ENCODE measurements at regions not wholly inside any gene's neighbourhood (a gene's known extent, or its start where the extent isn't known, plus 50 kb on each side); places are given as distances from the start of the nearest gene placed in this dataset.
"Not testable (repeated sequence)": the region's sequence is repeated elsewhere in the genome, so short reads cannot be mapped to it uniquely, and the experiment has no call there.

DNA sequence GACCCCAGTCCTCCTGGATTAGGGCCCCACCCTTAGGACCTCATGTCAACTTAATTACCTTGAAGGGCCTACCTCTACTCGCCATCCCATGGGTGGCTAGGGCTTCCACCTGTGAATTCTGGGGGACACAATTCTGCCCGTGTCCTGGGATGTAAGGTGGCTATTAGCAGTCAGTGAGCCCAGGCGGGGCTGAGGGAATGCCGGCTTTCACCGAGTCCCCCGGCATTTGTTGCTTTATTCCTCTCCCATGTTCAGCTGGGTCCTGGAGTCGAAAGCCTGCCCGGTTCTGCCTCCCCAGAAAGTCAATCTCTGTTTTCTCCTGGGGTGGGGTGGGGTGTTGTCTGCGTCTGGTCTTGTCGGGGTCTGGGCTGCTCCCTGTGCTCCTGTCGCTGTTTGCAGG lies 125.6 kb downstream of the GLRX3 start:
- no peak for DNase-seq (ENCODE audit: low read depth)

GRCh38 chr10:130263289-130263688 lies 127.1 kb downstream of the GLRX3 start:
- no peak for DNase-seq (ENCODE audit: low read depth)

- DNase-seq (ENCODE audit: low read depth), result no peak
Measured at GRCh38 chr10:130265542-130265941, 129.4 kb downstream of the GLRX3 start.

DNA sequence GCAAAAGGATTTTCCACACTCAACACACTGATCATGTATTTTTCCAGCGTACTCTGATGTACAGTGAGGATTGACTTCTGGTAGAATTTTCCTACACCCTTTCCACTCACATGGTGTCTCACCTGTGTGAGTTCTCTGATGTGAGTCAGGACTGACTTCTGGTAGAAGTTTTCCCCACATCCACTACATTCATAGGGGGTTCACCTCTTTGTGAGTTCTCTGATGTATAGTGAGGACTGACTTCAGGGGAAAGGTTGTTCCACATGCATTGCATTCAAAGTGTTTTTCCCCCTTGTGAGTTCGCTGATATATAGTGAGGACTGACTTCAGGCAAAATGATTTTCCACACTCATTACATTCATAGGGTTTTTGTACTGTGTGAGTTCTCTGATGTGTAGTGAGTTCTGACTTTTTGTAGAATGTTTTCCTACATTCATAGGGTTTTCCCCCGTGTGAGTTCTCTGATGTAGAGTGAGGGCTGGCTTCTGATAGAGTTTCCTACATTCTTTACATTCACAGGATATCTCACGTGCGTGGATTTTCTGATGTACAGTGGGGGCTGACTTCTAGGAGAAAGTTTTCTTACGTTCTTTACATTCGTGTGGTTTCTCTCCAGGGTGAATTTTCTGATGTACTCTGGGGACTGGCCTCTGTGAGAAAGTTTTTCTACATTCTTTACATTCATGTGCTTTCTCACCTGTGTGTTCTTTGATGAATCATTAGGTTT lies 146.5 kb downstream of the GLRX3 start:
- peak; percentile 0 for DNase-seq (ENCODE audit: low read depth)

DNA sequence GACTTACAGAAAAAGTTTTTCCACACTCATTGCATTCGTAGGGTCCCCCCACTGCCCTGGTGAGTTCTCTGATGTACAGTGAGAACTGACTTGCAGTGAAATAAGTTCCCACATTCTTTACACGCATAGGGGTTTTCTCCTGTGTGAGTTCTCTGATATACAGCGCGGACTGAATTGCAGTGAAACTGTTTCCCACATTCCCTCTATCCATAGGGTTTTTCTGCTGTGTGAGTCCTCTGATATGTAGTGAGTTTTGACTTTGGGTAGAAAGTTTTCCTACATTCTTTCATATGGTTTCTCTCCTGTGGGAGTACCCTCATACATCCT lies 147.0 kb downstream of the GLRX3 start:
- DNase-seq (ENCODE audit: low read depth), result no peak

- not testable (repeated sequence) for DNase-seq (ENCODE audit: low read depth)
Measured at GRCh38 chr10:130295761-130296160, 159.6 kb downstream of the GLRX3 start.

DNA sequence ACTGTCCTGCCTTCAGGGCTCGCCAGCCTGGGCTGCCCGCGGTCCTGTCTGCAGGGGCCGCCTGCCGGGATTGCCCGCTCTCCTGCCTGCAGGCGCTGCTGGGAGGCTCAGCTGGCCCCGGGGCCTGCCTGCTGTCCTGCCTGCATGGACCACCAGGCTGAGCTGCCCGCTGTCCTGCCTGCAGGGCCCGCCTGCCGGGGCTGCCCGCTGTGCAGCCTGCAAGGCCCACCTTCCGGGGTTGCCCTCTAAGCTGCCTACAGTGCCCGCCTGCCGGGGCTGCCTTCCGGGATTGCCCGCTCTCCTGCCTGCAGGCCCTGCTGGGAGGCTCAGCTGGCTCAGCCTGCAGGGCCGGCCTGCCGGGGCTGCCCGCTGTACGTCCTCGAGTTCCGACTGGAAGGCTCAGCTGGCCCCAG lies 164.4 kb downstream of the GLRX3 start:
- peak; percentile 22 for DNase-seq (ENCODE audit: low read depth)

DNA sequence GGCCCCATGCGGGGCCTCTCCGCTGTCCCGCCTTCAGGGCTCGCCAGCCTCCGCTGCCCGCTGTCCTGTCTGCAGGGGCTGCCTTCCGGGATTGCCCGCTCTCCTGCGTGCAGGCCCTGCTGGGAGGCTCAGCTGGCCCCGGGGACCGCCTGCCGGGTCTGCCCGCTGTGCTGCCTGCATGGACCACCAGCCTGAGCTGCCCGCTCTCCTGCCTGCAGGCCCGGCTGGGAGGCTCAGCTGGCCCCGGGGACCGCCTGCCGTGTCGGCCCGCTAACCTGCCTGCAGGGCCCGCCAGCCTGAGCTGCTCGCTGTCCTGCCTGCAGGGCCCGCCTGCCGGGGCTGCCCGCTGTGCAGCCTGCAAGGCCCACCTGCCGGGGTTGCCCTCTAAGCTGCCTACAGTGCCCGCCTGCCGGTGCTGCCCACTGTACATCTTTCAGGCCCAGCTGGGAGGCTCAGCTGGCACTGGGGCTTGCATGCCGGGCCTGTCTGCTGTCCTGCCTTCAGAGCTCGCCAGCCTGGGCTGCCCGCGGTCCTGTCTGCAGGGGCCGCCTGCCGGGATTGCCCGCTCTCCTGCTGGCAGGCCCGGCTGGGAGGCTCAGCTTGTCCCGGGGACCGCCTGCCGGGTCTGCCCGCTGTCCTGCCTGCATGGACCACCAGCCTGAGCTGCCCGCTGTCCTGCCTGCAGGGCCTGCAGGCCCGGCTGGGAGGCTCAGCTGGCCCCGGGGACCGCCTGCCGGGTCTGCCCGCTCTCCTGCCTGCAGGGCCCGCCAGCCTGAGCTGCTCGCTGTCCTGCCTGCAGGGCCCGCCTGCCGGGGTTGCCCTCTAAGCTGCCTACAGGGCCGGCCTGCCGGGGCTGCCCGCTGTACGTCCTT lies 165.1 kb downstream of the GLRX3 start:
- DNase-seq (ENCODE audit: low read depth), result peak; percentile 41

GRCh38 chr10:130326954-130327353 lies 190.8 kb downstream of the GLRX3 start:
- DNase-seq (ENCODE audit: low read depth), result no peak

DNA sequence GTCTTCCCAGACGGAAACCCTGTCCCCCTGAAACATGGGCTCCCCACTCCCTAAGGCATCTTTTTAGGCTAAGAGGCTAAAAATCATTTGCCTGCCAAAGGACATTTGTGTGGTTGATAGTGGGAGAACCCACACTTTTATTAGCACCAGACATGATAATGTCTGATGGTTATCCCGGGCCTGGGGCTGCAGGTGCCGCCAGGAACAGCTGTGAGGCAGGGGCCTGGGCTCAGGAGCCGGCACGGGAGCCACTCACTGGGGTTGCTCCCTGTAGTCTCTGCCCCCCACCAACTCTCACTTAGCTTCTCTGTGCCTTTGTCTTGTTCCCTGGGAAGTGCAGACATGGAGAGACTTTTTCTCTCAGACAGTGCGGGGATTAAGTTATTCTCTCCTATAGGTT lies 193.6 kb downstream of the GLRX3 start:
- no peak for DNase-seq (ENCODE audit: low read depth)

GRCh38 chr10:130333185-130333584 lies 197.0 kb downstream of the GLRX3 start:
- DNase-seq (ENCODE audit: low read depth), result no peak

- no peak for DNase-seq (ENCODE audit: low read depth)
Measured at GRCh38 chr10:130335336-130335735, 199.1 kb downstream of the GLRX3 start.

GRCh38 chr10:130336617-130337304 lies 200.6 kb downstream of the GLRX3 start:
- DNase-seq (ENCODE audit: low read depth), result no peak

GRCh38 chr10:130337305-130337640 lies 201.1 kb downstream of the GLRX3 start:
- no peak for DNase-seq (ENCODE audit: low read depth)

GRCh38 chr10:130337696-130338635 lies 201.8 kb downstream of the GLRX3 start:
- DNase-seq (ENCODE audit: low read depth), result no peak

GRCh38 chr10:130338636-130339024 lies 202.4 kb downstream of the GLRX3 start:
- DNase-seq (ENCODE audit: low read depth), result no peak

DNA sequence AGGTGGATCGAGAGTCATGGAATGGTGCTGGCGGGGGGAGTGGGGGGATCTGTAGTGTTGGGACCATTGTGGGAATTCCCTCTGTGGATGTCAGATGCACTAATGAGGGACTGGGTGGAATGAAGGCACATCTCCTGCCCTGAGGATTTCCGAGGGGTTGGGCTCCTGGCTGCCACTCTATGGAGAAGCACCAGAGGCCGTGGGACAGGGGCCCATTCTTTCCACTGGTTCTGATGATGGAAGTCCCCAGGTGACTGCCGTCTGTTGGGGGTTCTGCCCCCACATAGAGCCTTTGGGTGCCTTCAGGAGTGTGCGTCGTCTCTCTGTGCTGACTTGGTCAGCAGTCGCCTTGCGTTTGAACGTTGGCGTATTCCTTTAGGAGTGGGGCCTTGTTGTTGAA lies 202.9 kb downstream of the GLRX3 start:
- no peak for DNase-seq (ENCODE audit: low read depth)

GRCh38 chr10:130339911-130340310 lies 203.7 kb downstream of the GLRX3 start:
- no peak for DNase-seq (ENCODE audit: low read depth)

- no peak for DNase-seq (ENCODE audit: low read depth)
Measured at GRCh38 chr10:130340816-130341215, 204.6 kb downstream of the GLRX3 start.

DNA sequence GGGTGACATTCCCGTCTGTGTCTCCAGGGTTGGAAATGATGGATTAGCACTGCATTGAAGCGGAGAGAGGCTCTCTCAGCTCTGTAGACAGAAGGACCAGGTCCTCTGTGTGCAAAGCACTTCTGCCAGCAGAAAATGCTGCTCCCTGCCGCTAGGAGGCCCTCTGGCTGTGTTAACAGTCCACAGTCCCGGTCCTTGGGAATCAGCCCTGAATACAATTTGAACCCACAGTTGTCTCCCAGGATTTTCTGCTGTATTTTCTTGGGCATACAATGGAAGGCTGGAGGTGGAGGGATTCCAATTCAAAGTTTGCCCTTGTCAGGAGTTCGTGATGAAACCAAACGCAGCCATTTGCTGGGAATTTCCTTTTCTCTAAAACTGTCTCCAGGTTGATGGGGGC lies 205.2 kb downstream of the GLRX3 start:
- DNase-seq (ENCODE audit: low read depth), result no peak

DNA sequence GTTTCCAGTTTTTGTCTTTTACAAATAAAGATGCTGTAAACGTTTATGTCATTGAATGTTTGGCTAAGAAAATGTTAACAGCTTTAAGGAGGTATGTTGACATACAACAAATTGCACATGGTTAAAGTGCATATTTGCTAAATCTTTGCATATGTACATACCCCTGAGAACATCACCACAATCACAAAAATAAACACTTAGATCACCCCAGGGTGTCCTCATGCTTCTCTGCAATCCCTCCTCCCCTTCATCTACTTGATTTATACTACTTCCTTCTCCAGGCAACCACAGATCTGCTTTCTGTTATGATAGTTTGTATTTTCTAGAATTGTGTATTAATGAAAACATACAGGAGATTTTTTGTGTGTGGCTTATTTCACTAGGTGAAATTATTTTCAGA lies 209.5 kb downstream of the GLRX3 start:
- DNase-seq (ENCODE audit: low read depth), result no peak

DNA sequence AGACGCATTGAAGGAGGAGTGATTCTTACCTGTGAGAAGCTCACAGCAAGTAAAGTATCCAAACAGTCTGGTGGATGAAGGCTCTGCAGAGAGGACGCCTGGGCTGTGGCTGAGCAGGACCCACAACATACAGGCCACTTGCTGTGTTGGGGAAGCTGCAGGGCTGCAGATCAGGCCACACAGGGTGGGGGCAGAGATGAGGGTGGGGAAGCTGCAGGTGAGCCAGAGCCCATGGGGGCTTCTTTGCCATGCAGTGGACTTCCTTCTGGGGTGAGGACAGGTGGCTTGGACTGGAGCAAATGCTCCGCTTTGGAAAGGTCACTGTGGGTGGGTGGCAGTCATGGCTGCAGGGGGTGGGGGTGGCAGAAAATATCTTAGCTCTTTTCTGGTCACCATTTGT lies 214.8 kb downstream of the GLRX3 start:
- no peak for DNase-seq (ENCODE audit: low read depth)

All from amniotic epithelial cell (primary cell).